Colonic mucosa (tissue), 4 donors: ENCODE measurements at regions not wholly inside any gene's neighbourhood (a gene's known extent, or its start where the extent isn't known, plus 50 kb on each side); places are given as distances from the start of the nearest gene placed in this dataset.

ENCODE experiments used
- DNase-seq: peaks from one replicate; pipeline ENCODE4 v3.0.0-alpha.2; 2020
- H3K27ac ChIP-seq: fragments of 200-600 bp; one replicate; pipeline ENCODE4 v1.8.0; 2021
- H3K27me3 ChIP-seq: fragments of 200-600 bp; one replicate; pipeline ENCODE4 v1.8.0; 2021
- H3K36me3 ChIP-seq: fragments of 200-600 bp; one replicate; pipeline ENCODE4 v1.8.0; 2021
- H3K4me1 ChIP-seq: fragments of 200-600 bp; one replicate; pipeline ENCODE4 v1.8.0; 2021; ENCODE audit warnings: mild to moderate bottlenecking
- H3K4me3 ChIP-seq: fragments of 200-600 bp; one replicate; pipeline ENCODE4 v1.8.0; 2021
- H3K9ac ChIP-seq, 2 donors: one replicate each; pipeline ENCODE4 v1.7.0; 2013; ENCODE audit warnings: control low read depth in 2 of 2, low read depth in 2 of 2, low read length in 2 of 2
- H3K9me3 ChIP-seq: fragments of 200-600 bp; one replicate; pipeline ENCODE4 v1.8.0; 2021
- CTCF ChIP-seq: fragments of 200-600 bp; IDR thresholded peaks from one replicate; pipeline ENCODE4 v1.8.0; 2022; ENCODE audit warnings: antibody characterized with exemption, mild to moderate bottlenecking
- intact Hi-C: fragments of 100-400 bp; cut with DNase I; formaldehyde crosslinking; loops from one replicate; pipeline ENCODE4 v1.14.1; 2022
- donor health status: healthy.
- donor health status: DM: no; HTN: no; CAD: no.
- donor health status: DM: no; HTN: no; CAD: no.

- Histone ChIP-seq H3K4me3 (no peak overlapping the region), H3K27me3 (no peaks in the 10 kb centered on the region), H3K27ac (no peak overlapping the region), H3K9me3 (no peaks in the 10 kb centered on the region), H3K4me1 (no peaks in the 10 kb centered on the region), H3K9ac (no peak overlapping the region), H3K36me3 (no peaks in the 10 kb centered on the region)
- TF ChIP-seq CTCF: no peak
- intact Hi-C loops: no loop called here
- DNase-seq: peak; percentile 34
These were observed 330.9 kb upstream of the C2CD4B start for GRCh38 chr15:62495670-62496614.

- H3K9me3 ChIP-seq: no peaks in the 10 kb centered on the region
- H3K36me3 ChIP-seq: no peaks in the 10 kb centered on the region
- no peak for DNase-seq
- H3K4me3 ChIP-seq: no peak overlapping the region
- intact Hi-C loops: no loop called here
- H3K9ac ChIP-seq: no peak overlapping the region
- no peaks in the 10 kb centered on the region for H3K4me1 ChIP-seq
- no peak overlapping the region for H3K27ac ChIP-seq
- TF ChIP-seq CTCF: no peak
- H3K27me3 ChIP-seq: no peaks in the 10 kb centered on the region
These were observed 332.3 kb upstream of the C2CD4B start for GRCh38 chr15:62497356-62497755.

- no peak overlapping the region for H3K4me3 ChIP-seq
- H3K27ac ChIP-seq: no peak overlapping the region
- no peak for DNase-seq
- H3K27me3 ChIP-seq: no peaks in the 10 kb centered on the region
- no peak overlapping the region for H3K9ac ChIP-seq
- TF ChIP-seq CTCF: no peak
- H3K36me3 ChIP-seq: no peaks in the 10 kb centered on the region
- intact Hi-C loops: no loop called here
- no peaks in the 10 kb centered on the region for H3K4me1 ChIP-seq
- no peaks in the 10 kb centered on the region for H3K9me3 ChIP-seq
These were observed 333.2 kb upstream of the C2CD4B start for GRCh38 chr15:62498278-62498677.

GRCh38 chr15:62498712-62499111 is 333.6 kb upstream of the C2CD4B start:
- TF ChIP-seq CTCF: no peak
- Histone ChIP-seq H3K9ac (no peak overlapping the region), H3K27me3 (no peaks in the 10 kb centered on the region), H3K4me3 (no peak overlapping the region), H3K27ac (no peak overlapping the region), H3K36me3 (no peaks in the 10 kb centered on the region), H3K4me1 (no peaks in the 10 kb centered on the region), H3K9me3 (no peaks in the 10 kb centered on the region)
- DNase-seq: no peak
- intact Hi-C loops: no loop called here

GRCh38 chr15:62500325-62500724 is 335.2 kb upstream of the C2CD4B start:
- Histone ChIP-seq H3K4me3 (no peak overlapping the region), H3K27ac (no peak overlapping the region), H3K36me3 (no peaks in the 10 kb centered on the region), H3K9ac (no peak overlapping the region), H3K27me3 (no peaks in the 10 kb centered on the region), H3K9me3 (no peaks in the 10 kb centered on the region), H3K4me1 (no peaks in the 10 kb centered on the region)
- intact Hi-C loops: no loop called here
- DNase-seq: no peak
- no peak for TF ChIP-seq CTCF
